HG03025 (cell line): ENCODE measurements at regions not wholly inside any gene's neighbourhood (a gene's known extent, or its start where the extent isn't known, plus 50 kb on each side); places are given as distances from the start of the nearest gene placed in this dataset.

Source experiments
- ATAC-seq: cut with Tn5 transposase; IDR thresholded peaks from one replicate; pipeline ENCODE4 v1.9.1; 2021; ENCODE audit warnings: mild to moderate bottlenecking, moderate library complexity; ENCODE audit not compliant: unreplicated experiment, low FRiP score

GRCh38 chr10:83346266-83346910 lies 792.9 kb upstream of the GHITM start:
- no peak for ATAC-seq

DNA sequence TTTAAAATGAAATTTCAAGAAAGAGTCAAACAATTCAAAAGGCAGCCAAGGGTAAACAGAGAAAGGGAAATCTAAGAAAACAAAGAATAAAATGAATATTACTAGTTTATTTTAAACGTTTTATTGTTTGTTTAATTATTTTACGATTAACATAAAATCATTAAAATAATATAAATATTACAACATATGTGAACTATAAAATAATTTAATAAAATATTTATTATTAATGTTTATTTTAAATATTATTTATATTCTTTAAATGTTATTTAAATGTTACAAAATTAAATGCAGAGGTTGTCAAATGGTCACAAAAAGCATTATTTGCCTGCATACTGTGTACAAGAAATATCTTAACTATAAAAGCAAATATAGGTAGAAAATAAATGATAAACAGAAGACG lies 786.7 kb upstream of the GHITM start:
- no peak for ATAC-seq

DNA sequence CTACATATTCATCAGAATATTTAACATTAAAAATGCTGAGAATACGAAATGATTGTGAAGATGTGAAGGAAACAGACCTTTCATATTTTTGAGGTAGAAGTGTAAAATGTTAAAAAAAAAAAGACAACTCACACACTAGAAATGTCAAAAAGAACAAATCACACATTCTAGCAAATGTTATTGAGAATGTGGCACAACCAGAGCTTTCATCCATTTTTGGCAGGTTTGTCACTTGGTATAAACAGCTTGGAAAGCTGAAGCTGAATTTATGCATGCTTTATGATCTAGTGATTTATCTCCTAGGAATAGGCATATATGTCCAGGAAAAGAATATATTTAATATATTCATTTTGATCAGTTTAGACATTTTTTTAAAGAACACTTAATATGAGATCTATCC lies 784.9 kb upstream of the GHITM start:
- ATAC-seq, result no peak

GRCh38 chr10:83357004-83357403 lies 782.3 kb upstream of the GHITM start:
- ATAC-seq, result no peak

- ATAC-seq, result no peak
These were observed 781.7 kb upstream of the GHITM start for GRCh38 chr10:83357627-83358026.

- no peak for ATAC-seq
These were observed 772.3 kb upstream of the GHITM start for GRCh38 chr10:83367036-83367435.

GRCh38 chr10:83371696-83372490 lies 767.4 kb upstream of the GHITM start:
- ATAC-seq, result no peak

DNA sequence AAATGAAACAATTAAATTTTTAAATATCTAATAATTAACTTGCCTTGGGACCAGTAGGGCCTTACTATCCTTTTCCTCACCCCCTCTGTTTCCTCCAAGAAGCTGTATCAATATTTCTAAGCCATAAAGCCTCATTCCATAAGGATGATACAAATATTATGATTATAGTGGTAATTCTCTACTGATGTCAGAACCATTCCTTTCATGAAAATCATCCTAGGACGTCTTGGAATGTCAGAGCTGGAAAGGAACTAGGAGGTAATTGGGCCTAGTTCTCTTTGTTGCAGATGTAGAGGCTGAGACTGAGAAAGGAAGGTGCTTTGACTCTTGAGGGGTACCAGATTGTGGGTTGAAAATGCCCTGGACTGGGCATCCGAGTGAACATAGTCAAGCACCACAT lies 766.7 kb upstream of the GHITM start:
- no peak for ATAC-seq

GRCh38 chr10:83373671-83374070 lies 765.6 kb upstream of the GHITM start:
- no peak for ATAC-seq

GRCh38 chr10:83374741-83375140 lies 764.6 kb upstream of the GHITM start:
- ATAC-seq, result no peak

DNA sequence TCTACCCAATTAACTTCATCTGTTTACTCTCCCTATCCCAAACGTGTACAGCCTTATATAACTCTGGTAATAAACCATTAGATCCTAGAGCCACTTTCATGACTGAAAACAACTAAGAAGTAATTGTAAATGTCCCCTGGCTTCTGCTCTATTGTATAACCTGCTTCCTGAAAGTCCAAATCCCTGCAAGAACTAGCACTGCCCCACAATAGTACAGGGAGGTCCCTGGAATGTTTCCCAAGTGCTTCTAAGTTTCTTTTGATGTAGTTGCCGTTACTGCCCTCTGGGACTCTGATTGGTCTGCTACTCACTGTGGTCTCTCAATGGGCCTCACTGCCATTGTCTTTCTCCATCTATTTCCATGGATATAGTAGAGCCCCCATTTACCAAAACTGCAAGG lies 764.0 kb upstream of the GHITM start:
- ATAC-seq, result no peak

DNA sequence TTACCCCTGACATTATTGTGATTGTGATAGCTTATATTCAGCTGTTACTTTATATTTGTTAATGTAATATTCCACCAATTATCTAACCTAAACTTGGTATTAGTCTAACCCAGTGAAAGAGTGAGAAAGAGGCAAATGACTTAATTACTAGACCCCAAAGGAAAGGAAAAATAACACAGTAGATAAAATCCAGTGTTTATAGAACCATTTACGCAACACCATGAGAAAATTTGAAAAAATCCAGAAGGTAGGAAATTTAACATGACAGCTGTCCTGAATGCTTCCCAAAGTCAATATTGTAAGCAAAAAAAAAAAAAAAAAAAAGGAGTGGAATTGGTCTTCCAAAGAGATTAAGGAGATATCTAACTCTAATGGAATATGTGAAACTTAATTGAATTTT lies 741.5 kb upstream of the GHITM start:
- no peak for ATAC-seq

DNA sequence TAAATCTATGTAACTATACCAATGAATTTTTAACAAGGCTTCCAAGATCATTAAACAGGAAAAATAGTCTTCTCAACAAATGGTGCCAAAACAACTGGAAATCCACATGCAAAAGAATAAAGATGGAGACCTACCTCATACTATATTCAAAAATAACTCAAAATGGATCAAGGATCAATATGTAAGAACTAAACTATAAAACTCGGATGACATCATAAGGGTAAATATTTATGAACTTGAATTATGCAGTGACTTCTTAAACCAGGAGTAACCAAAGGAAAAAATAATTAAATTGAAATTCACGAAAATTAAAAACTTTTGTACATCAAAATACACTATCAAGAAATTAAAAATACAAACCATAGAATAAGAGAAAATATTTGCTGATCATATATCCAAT lies 728.7 kb upstream of the GHITM start:
- no peak for ATAC-seq

DNA sequence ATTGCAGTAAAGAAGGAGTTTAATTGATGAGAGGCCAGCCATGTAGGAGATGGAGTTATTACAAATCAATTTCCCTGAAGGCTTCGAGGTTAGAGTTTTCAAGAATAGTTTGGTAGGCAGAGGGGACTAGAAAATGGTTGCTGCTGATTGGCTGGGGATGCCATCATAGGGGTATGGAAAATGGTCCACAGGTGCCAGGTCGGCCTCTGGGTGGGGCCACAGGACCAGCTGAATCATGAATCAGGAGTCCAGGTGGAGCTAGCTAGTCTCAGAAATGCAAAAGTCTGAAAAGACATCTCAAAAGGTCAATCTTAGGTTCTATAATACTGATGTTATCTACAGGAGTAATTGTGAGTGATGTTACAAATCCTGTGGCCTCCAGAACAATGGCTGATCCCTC lies 714.0 kb upstream of the GHITM start:
- no peak for ATAC-seq

DNA sequence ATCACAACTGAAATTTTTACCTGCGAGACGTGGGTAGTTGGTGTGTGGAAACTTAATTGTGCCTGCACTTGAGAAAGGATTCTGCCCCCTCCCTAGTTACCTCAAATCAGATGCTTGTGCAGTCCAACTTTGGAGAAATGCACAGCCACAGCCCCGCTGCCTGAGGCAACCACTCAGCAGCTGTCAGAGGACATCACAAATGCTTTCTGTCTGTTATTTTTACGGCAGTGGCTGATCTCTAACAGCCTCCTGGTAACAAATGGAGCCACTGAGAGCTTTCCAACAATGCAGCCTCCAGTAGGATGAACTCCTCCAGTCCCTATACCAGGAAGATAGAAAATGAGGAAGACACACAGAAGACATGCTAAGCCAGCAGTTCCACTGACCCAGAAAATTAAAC lies 712.2 kb upstream of the GHITM start:
- ATAC-seq, result no peak

- ATAC-seq, result no peak
These were observed 706.9 kb upstream of the GHITM start for GRCh38 chr10:83432261-83433045.

GRCh38 chr10:83433705-83434104 lies 705.6 kb upstream of the GHITM start:
- ATAC-seq, result no peak

DNA sequence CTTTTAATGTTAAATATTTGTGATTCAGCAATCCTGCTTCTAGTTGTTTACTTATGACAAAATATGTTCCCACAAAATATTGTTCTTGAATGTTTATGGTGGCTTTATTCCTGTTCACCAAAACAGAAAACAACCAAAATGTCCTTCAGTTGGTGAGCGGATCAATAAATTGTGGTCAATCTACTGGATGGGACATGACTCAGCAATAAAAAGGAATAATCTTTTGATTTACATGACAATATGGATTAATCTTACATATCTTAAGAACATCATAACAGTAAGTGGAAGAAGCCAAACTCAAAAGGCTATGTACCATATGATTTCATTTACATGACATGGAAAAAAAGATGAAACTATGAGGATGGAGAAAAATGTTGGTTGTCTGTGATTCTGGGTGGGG lies 691.3 kb upstream of the GHITM start:
- no peak for ATAC-seq

- no peak for ATAC-seq
These were observed 680.7 kb upstream of the GHITM start for GRCh38 chr10:83458611-83459010.

DNA sequence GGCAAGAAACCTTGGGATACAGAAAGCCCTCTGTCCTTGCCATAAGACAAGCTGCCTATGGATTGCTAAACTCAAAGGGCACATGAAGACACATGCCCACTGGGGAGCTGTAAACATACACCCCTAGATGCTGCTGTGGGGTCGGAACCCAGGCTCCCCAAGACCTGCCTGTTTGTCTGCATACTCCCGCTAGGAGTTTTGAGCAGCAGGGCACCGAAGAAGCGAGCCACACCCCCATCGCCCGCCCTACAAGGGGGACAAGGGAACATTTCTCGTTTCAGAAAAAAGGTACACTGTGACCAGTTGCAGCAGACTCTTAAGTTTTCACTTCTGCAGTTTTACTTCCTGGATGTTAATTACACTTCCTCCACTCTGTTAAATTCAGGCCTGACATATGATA lies 680.2 kb upstream of the GHITM start:
- no peak for ATAC-seq

GRCh38 chr10:83469728-83470331 lies 669.5 kb upstream of the GHITM start:
- ATAC-seq, result no peak
